GM12892 (cell line): ENCODE measurements at regions not wholly inside any gene's neighbourhood (a gene's known extent, or its start where the extent isn't known, plus 50 kb on each side); places are given as distances from the start of the nearest gene placed in this dataset.
"Not testable (repeated sequence)": the region's sequence is repeated elsewhere in the genome, so short reads cannot be mapped to it uniquely, and the experiment has no call there.

Experiments
- DNase-seq: peaks from one replicate; pipeline ENCODE4 v3.0.0; 2011; ENCODE audit not compliant: insufficient read length
- FAIRE-seq: peaks from 2 replicates; lab custom pipeline; 2011; peaks lifted over from hg19 to GRCh38; lab: Jason Lieb, UNC
- POLR2A ChIP-seq: IDR thresholded peaks from 2 replicates; pipeline ENCODE4 v1.6.1; 2011; ENCODE audit warnings: low read depth, low read length, control low read depth
- POLR2AphosphoS5 ChIP-seq: IDR thresholded peaks from 2 replicates; pipeline ENCODE4 v1.6.1; 2011; ENCODE audit warnings: low read depth, low read length, control low read depth
- TAF1 ChIP-seq: IDR thresholded peaks from 2 replicates; pipeline ENCODE4 v1.6.1; 2011; ENCODE audit warnings: low read depth, mild to moderate bottlenecking, control low read depth, low read length, borderline replicate concordance

GRCh38 chrX:125621588-125621927 lies 301.9 kb downstream of the TEX13C start:
- DNase-seq (no peak), FAIRE-seq (no peak)
- TF ChIP-seq POLR2AphosphoS5 (no peak), POLR2A (no peak), TAF1 (no peak)

- FAIRE-seq (no peak), DNase-seq (no peak)
- no peak for TF ChIP-seq POLR2A
- no peak for TF ChIP-seq POLR2AphosphoS5
- TF ChIP-seq TAF1 = no peak
Measured at GRCh38 chrX:125622899-125623298, 303.2 kb downstream of the TEX13C start.

- no peak for DNase-seq
- TF ChIP-seq TAF1 (no peak), POLR2A (no peak), POLR2AphosphoS5 (no peak)
- no peak for FAIRE-seq
Measured at GRCh38 chrX:125627676-125628075, 308.0 kb downstream of the TEX13C start.

- TF ChIP-seq TAF1 (no peak), POLR2AphosphoS5 (no peak), POLR2A (no peak)
- DNase-seq (no peak), FAIRE-seq (no peak)
Measured at GRCh38 chrX:125628435-125628834, 308.8 kb downstream of the TEX13C start.

- TF ChIP-seq POLR2AphosphoS5 (no peak), POLR2A (no peak), TAF1 (no peak)
- no peak for FAIRE-seq
- DNase-seq = no peak
Measured at GRCh38 chrX:125641405-125641804, 321.7 kb downstream of the TEX13C start.

- no peak for FAIRE-seq
- DNase-seq = no peak
- TF ChIP-seq POLR2AphosphoS5 = no peak
Measured at GRCh38 chrX:125646195-125646594, 326.5 kb downstream of the TEX13C start.

GRCh38 chrX:125651426-125651825 lies 331.8 kb downstream of the TEX13C start:
- DNase-seq (no peak), FAIRE-seq (no peak)
- TF ChIP-seq POLR2AphosphoS5 (no peak), TAF1 (no peak), POLR2A (no peak)

- DNase-seq = no peak
- no peak for FAIRE-seq
- TF ChIP-seq TAF1 (no peak), POLR2AphosphoS5 (no peak), POLR2A (no peak)
Measured at GRCh38 chrX:125654501-125654900, 334.8 kb downstream of the TEX13C start.

GRCh38 chrX:125673758-125674157 lies 354.1 kb downstream of the TEX13C start:
- no peak for DNase-seq
- TF ChIP-seq TAF1 (no peak), POLR2A (no peak), POLR2AphosphoS5 (no peak)
- no peak for FAIRE-seq

GRCh38 chrX:125678258-125678657 lies 358.6 kb downstream of the TEX13C start:
- DNase-seq (no peak), FAIRE-seq (no peak)
- TF ChIP-seq POLR2A = no peak
- TF ChIP-seq POLR2AphosphoS5 = no peak
- TF ChIP-seq TAF1 = no peak

GRCh38 chrX:125680366-125680765 lies 360.7 kb downstream of the TEX13C start:
- no peak for DNase-seq
- no peak for FAIRE-seq
- TF ChIP-seq TAF1 = no peak
- TF ChIP-seq POLR2A = no peak
- no peak for TF ChIP-seq POLR2AphosphoS5

GRCh38 chrX:125681058-125681457 lies 361.4 kb downstream of the TEX13C start:
- FAIRE-seq (no peak), DNase-seq (no peak)
- TF ChIP-seq POLR2A (no peak), POLR2AphosphoS5 (no peak)

GRCh38 chrX:125681507-125681906 lies 361.8 kb downstream of the TEX13C start:
- DNase-seq (no peak), FAIRE-seq (no peak)
- no peak for TF ChIP-seq TAF1
- no peak for TF ChIP-seq POLR2A
- no peak for TF ChIP-seq POLR2AphosphoS5

GRCh38 chrX:125690522-125690921 lies 370.9 kb downstream of the TEX13C start:
- DNase-seq, FAIRE-seq: not testable (repeated sequence)
